ENCODE measurements at regions not wholly inside any gene's neighbourhood (a gene's known extent, or its start where the extent isn't known, plus 50 kb on each side); places are given as distances from the start of the nearest gene placed in this dataset.

- TF ChIP-seq, protein P1, sequence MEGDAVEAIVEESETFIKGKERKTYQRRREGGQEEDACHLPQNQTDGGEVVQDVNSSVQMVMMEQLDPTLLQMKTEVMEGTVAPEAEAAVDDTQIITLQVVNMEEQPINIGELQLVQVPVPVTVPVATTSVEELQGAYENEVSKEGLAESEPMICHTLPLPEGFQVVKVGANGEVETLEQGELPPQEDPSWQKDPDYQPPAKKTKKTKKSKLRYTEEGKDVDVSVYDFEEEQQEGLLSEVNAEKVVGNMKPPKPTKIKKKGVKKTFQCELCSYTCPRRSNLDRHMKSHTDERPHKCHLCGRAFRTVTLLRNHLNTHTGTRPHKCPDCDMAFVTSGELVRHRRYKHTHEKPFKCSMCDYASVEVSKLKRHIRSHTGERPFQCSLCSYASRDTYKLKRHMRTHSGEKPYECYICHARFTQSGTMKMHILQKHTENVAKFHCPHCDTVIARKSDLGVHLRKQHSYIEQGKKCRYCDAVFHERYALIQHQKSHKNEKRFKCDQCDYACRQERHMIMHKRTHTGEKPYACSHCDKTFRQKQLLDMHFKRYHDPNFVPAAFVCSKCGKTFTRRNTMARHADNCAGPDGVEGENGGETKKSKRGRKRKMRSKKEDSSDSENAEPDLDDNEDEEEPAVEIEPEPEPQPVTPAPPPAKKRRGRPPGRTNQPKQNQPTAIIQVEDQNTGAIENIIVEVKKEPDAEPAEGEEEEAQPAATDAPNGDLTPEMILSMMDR (conservative IDR thresholded peaks at IDR 0.05; ENCODE audit: low read depth in 2 of 2) = no peak
- TF ChIP-seq POLR2AphosphoS5 (IDR thresholded peaks at IDR 0.05; ENCODE audit: low read depth) (no peak), CREB1 (CRISPR knock-in tag; IDR thresholded peaks at IDR 0.05; ENCODE audit: low read depth) (no peak), EZH2 (IDR thresholded peaks at IDR 0.05; ENCODE audit: low read depth, unreplicated experiment) (no peak), EZH2phosphoT487 (IDR thresholded peaks at IDR 0.05; ENCODE audit: unreplicated experiment) (no peak), JUNB (IDR thresholded peaks at IDR 0.05; ENCODE audit: unreplicated experiment) (no peak), ETS1 (IDR thresholded peaks at IDR 0.05) (no peak), NANOG (IDR thresholded peaks at IDR 0.05; ENCODE audit: borderline replicate concordance) (no peak)
- TF ChIP-seq, protein P2, sequence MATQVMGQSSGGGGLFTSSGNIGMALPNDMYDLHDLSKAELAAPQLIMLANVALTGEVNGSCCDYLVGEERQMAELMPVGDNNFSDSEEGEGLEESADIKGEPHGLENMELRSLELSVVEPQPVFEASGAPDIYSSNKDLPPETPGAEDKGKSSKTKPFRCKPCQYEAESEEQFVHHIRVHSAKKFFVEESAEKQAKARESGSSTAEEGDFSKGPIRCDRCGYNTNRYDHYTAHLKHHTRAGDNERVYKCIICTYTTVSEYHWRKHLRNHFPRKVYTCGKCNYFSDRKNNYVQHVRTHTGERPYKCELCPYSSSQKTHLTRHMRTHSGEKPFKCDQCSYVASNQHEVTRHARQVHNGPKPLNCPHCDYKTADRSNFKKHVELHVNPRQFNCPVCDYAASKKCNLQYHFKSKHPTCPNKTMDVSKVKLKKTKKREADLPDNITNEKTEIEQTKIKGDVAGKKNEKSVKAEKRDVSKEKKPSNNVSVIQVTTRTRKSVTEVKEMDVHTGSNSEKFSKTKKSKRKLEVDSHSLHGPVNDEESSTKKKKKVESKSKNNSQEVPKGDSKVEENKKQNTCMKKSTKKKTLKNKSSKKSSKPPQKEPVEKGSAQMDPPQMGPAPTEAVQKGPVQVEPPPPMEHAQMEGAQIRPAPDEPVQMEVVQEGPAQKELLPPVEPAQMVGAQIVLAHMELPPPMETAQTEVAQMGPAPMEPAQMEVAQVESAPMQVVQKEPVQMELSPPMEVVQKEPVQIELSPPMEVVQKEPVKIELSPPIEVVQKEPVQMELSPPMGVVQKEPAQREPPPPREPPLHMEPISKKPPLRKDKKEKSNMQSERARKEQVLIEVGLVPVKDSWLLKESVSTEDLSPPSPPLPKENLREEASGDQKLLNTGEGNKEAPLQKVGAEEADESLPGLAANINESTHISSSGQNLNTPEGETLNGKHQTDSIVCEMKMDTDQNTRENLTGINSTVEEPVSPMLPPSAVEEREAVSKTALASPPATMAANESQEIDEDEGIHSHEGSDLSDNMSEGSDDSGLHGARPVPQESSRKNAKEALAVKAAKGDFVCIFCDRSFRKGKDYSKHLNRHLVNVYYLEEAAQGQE (IDR thresholded peaks at IDR 0.05; ENCODE audit: unreplicated experiment) = no peak
These were observed 1365.5 kb upstream of the CHAC2 start for GRCh38 chr2:52402128-52402527.

Data from GM23338 (cell line).